Activated naive CD8-positive, alpha-beta T cell treated with anti-CD3 and anti-CD28 coated beads, Interleukin-2, amount 50 U/mL, for 24 hours (primary cell): ENCODE measurements at regions not wholly inside any gene's neighbourhood (a gene's known extent, or its start where the extent isn't known, plus 50 kb on each side); places are given as distances from the start of the nearest gene placed in this dataset.
"Not testable (repeated sequence)": the region's sequence is repeated elsewhere in the genome, so short reads cannot be mapped to it uniquely, and the experiment has no call there.

ENCODE experiments used
- ATAC-seq: fragments of 150-1000 bp; cut with Tn5 transposase; one replicate; pipeline ENCODE4 v1.10.0; 2021
- DNase-seq: peaks from one replicate; pipeline ENCODE4 v3.0.0; 2021
- H3K27ac Mint-ChIP-seq: one replicate; pipeline ENCODE4 v1.8.0; 2021; ENCODE audit warnings: mild to moderate bottlenecking, mixed read lengths
- H3K27me3 Mint-ChIP-seq: one replicate; pipeline ENCODE4 v1.8.0; 2021; ENCODE audit warnings: mixed read lengths
- H3K36me3 Mint-ChIP-seq: one replicate; pipeline ENCODE4 v1.8.0; 2021; ENCODE audit warnings: low read depth, mixed read lengths
- H3K4me1 Mint-ChIP-seq: one replicate; pipeline ENCODE4 v1.8.0; 2021; ENCODE audit warnings: mixed read lengths
- H3K4me3 Mint-ChIP-seq: one replicate; pipeline ENCODE4 v1.8.0; 2021; ENCODE audit warnings: mild to moderate bottlenecking, moderate library complexity, mixed read lengths
- H3K9me3 Mint-ChIP-seq: one replicate; pipeline ENCODE4 v1.8.0; 2021; ENCODE audit warnings: mixed read lengths

DNA sequence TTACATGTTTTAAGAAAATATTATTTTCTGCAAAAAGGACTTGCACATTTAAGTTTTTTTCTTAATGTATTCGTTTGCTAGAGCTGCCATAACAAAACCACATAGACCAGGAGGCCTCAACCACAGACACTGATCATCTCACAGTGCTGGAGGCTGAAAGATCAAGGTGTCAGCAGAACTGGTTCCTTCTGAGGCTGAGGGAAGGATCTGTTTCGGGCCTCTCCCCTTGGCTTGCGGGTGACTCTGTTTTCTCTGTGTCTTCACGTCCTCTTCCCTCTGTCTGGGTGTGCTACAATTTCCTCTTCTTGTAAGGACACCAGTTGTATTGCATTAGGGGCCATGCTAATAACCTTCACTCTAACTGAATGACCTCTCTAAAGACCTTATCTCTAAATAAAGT is 364.2 kb downstream of the IRS2 start:
- DNase-seq (no peak), ATAC-seq (no peak)
- H3K4me3 Mint-ChIP-seq = no peak overlapping the region
- peaks cover 6% of the 10 kb centered on the region for H3K27me3 Mint-ChIP-seq
- H3K36me3 Mint-ChIP-seq = no peaks in the 10 kb centered on the region
- H3K4me1 Mint-ChIP-seq = peaks cover 2% of the 10 kb centered on the region
- H3K9me3 Mint-ChIP-seq = no peaks in the 10 kb centered on the region
- H3K27ac Mint-ChIP-seq = no peak overlapping the region

DNA sequence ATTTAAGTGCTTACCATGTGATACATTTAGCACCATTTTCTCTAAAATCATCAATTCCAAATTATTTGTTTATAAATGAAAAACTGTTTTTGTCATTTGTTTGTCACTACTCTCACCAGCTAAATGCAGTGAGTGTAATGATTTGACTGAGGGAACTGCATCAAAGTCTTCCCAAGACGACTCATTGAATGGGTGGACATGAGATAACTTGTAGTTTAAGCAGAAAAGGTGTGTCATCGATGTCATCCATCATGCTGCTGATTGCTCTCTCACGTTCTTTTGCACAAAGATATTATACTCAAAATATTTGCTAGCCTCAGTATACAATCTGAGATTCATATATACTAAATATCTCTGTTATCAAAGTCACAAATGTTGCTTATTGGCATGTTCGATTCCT is 366.5 kb downstream of the IRS2 start:
- Mint-ChIP-seq H3K27ac (no peak overlapping the region), H3K27me3 (peaks cover 7% of the 10 kb centered on the region), H3K36me3 (no peaks in the 10 kb centered on the region), H3K4me3 (no peak overlapping the region), H3K9me3 (no peaks in the 10 kb centered on the region), H3K4me1 (no peaks in the 10 kb centered on the region)
- no peak for DNase-seq
- no peak for ATAC-seq

DNA sequence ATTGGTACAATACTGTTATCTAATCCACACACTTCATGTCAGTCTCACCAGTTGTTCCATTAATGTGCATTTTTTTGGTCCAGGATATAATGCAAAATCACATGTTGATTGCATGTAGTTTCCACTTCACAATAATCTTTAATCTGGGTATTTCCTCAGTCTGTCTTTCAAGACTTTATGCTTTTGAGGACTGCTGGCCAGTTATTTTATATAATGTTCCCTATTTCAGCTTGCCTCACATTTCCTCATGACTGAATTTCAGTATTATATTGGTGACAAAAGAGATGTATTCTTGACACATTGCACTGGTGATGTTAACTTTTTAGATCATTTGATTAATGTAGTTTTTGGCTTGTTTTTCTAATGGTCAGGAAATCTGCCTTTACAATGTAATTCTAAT is 368.3 kb downstream of the IRS2 start:
- Mint-ChIP-seq H3K27ac (no peak overlapping the region), H3K27me3 (peaks cover 9% of the 10 kb centered on the region)

DNA sequence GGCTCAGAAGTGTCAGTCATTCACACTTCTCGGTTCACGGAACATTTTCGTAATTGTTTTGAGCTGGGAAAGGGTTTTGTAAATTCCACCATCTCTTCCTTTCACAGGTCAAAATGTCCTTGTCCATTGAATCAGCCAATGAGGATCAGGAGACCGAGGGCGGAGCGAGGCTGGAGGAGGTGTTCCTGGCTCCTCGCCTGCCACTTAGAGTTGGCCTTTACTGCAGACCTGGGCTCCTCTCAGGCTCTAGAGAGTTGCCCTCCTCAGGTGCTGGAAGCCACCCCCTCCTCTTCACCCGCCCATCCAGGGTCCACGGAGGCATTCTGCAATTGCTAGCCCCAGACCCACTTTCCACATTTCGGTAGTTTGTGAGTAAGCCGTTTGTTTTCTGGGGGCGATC is 370.4 kb downstream of the IRS2 start:
- no peak for ATAC-seq
- no peaks in the 10 kb centered on the region for H3K4me1 Mint-ChIP-seq
- no peak for DNase-seq
- H3K36me3 Mint-ChIP-seq = no peaks in the 10 kb centered on the region
- peaks cover 8% of the 10 kb centered on the region for H3K27me3 Mint-ChIP-seq
- H3K4me3 Mint-ChIP-seq = no peak overlapping the region
- no peaks in the 10 kb centered on the region for H3K9me3 Mint-ChIP-seq
- no peak overlapping the region for H3K27ac Mint-ChIP-seq

More for the DNA sequence above, 368.3 kb downstream of the IRS2 start:
- H3K9me3 Mint-ChIP-seq = no peaks in the 10 kb centered on the region
- ATAC-seq (no peak), DNase-seq (no peak)
- no peaks in the 10 kb centered on the region for H3K36me3 Mint-ChIP-seq
- no peaks in the 10 kb centered on the region for H3K4me1 Mint-ChIP-seq
- no peak overlapping the region for H3K4me3 Mint-ChIP-seq

DNA sequence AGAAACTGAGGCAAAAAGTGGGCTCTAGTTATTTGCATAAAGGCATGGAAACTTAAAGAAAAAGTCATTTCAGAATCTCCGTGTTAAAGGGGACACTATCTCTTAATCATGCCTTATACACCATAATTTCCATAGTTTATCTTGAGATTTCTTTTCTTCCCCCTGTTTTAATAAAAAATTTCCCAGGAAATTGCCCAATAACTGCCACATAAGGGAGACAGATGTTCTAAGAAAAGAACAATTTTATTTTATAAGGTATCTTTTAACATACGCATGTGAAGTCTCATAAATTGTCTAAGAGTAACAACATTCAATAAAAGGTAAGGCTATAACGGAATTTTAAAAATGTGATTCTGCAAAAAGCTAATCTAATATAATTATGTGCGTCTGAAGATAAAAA is 371.3 kb downstream of the IRS2 start:
- Mint-ChIP-seq H3K4me3 (no peak overlapping the region), H3K27ac (no peak overlapping the region), H3K4me1 (no peaks in the 10 kb centered on the region), H3K27me3 (peaks cover 8% of the 10 kb centered on the region), H3K36me3 (no peaks in the 10 kb centered on the region), H3K9me3 (no peaks in the 10 kb centered on the region)
- DNase-seq (no peak), ATAC-seq (no peak)

DNA sequence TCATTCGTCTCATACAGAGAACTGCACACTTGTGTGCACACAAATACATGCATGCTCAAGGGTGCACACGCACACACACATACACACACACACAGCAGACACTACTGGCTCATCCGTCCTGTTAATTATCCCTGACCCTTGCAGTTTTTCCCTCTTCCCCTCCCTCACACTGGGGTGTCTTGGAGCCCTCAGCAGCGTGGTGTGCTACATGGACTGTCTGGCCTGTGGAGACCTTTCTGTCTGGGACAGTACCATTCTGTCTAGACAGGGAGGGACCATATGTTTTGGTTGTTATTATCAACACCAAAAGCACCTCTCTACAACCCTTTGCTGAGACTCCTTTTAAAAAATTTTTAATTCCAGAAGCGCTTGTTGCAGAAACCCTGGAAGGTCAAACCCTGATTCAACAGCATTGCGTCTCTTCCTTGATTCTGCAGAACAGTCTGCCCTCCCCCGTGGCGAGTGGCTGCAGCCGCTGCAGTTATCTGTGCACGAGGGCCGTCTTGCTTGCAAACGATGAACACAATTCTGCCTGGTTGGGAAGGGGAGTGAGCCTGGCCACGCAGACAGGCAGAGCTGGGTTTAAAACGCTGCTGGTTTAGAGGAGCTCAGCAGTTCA is 374.0 kb downstream of the IRS2 start:
- no peaks in the 10 kb centered on the region for H3K4me1 Mint-ChIP-seq
- H3K4me3 Mint-ChIP-seq = no peak overlapping the region
- no peaks in the 10 kb centered on the region for H3K9me3 Mint-ChIP-seq
- ATAC-seq (no peak), DNase-seq (no peak)
- H3K27me3 Mint-ChIP-seq = peaks cover 12% of the 10 kb centered on the region
- no peaks in the 10 kb centered on the region for H3K36me3 Mint-ChIP-seq
- no peak overlapping the region for H3K27ac Mint-ChIP-seq

DNA sequence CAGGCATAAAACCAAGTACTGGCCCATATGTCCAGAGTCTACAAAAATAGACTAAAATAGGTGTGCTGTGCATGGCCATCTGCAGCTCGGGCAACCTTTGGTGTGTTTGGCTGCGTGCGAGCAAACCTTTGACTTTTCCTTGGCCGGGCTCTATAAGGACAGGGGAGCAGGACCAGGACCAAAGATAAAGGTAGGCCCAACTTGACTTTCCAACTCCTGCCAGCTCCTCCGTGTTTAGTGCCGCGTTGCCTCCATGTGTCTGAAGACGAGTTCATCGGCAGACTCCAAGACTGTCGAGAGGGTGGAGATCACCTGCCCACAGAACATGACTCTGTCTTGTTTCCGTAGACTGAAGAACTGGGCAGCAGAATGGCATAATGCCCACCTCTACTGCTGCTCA is 375.5 kb downstream of the IRS2 start:
- H3K4me1 Mint-ChIP-seq = no peaks in the 10 kb centered on the region
- peaks cover 9% of the 10 kb centered on the region for H3K27me3 Mint-ChIP-seq
- ATAC-seq (no peak), DNase-seq (no peak)
- no peak overlapping the region for H3K4me3 Mint-ChIP-seq
- no peaks in the 10 kb centered on the region for H3K9me3 Mint-ChIP-seq
- no peaks in the 10 kb centered on the region for H3K36me3 Mint-ChIP-seq
- H3K27ac Mint-ChIP-seq = no peak overlapping the region

DNA sequence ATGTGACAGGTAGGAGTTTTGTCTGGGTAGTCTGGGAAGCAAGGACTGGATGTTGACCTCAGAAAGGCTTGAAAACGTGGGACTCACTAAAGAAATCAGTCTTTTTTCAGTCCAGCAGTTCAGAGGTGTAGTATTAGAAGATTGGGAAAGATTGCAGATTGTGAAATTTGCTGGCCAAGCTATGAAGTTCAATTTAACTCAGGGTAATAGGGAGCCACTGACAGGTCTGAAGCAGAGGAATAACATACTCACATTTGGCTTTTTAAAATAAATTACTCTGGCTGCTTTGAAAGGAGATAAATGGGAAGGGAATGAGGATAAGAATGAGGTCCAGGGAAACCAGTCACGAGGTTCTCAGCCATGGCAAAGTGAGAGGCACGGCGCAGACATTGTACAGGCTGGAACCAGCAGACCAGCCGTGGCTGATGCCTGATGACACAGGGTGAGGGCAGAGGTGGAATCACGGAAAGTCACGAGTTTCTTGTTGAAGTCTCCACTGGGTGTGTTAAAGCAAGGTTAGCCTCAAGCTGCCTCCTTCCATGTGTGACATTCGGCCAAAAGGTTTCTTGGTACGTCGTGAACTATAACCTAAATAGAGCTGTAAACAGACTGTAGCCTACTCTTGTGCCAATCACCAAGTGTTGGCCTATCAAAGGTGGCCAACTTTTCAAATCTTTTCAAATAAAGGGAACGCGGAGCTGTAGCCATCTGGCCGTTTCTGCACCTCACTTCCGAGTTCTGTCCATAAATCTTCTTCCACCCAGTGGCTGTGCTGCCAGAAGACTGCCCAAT is 377.6 kb downstream of the IRS2 start:
- Mint-ChIP-seq H3K4me3 (no peak overlapping the region), H3K36me3 (no peaks in the 10 kb centered on the region), H3K27me3 (peaks cover 7% of the 10 kb centered on the region), H3K27ac (no peak overlapping the region), H3K4me1 (no peaks in the 10 kb centered on the region), H3K9me3 (no peaks in the 10 kb centered on the region)
- DNase-seq = no peak
- ATAC-seq = no peak

DNA sequence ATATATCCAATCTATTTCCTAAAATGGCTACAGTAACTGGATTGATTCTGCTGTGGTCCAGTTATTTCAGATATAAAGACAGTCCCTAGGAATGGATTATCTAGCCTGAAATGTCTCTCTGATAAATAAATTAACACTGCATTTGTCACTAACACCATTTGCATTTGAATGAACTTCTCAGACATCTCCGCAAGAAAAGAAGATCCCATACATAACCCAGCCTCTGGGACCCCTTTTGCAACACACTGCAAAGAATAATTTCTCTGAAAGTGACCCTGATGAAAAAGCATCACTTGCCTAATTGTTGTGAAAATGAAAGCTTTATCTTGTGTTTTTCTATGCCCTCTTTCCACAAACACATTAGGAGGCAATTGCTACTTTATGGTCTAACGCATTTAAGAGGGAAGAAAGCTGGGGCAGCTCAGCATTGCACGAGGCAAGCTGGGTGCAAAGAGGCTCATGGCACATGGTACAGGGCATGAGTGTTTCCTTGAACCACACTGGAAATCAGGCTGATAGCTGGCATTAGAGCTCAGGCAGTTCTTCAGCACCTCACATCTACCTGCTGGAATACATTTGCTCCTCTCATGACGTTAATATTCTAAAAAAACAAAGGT is 379.9 kb downstream of the IRS2 start:
- Mint-ChIP-seq H3K27me3 (peaks cover 7% of the 10 kb centered on the region), H3K9me3 (no peaks in the 10 kb centered on the region), H3K36me3 (no peaks in the 10 kb centered on the region), H3K27ac (no peak overlapping the region), H3K4me1 (no peaks in the 10 kb centered on the region), H3K4me3 (no peak overlapping the region)
- no peak for DNase-seq
- ATAC-seq = no peak

DNA sequence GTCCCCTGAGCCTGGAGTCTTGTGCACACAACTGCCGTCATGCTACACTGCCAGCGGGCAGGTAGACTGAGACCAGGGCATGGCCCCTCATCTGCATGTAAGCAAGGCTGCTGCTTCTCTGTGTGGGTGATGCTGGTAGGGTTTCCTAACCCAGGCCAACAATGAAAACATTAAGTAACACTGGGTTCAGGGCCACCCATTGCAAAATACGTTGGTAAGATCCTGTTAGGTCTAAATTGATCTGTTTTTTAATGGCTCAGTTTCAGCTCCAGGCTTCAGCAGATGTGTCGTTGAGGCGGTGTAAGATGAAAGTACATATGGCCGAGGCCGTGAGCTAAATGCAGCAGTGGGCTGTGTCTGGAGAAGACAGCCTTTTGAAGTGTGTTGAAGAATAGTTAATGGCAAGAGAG is 383.4 kb downstream of the IRS2 start:
- no peaks in the 10 kb centered on the region for H3K36me3 Mint-ChIP-seq
- ATAC-seq = no peak
- no peak overlapping the region for H3K27ac Mint-ChIP-seq
- DNase-seq = no peak
- H3K27me3 Mint-ChIP-seq = peaks cover 6% of the 10 kb centered on the region
- H3K9me3 Mint-ChIP-seq = no peaks in the 10 kb centered on the region
- no peak overlapping the region for H3K4me3 Mint-ChIP-seq
- H3K4me1 Mint-ChIP-seq = no peaks in the 10 kb centered on the region

DNA sequence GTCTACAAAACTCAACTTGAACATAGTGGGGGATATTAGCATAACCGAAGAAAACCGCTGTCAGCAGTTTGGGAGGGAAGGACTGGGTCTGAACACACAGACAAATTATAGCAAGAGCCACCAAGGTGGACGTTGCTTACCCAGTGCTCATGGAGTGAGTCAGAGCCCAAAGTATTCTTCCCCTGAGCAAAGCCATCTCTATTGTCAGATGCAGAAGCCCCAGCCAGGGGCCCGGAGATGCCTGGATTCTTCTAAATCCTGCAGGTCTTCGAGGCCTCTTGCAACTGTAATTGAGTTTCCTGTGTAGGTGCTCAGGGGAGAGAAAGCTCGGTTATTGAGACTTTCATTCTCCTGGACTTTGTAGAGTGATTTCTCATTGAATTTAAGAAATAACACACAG is 384.5 kb downstream of the IRS2 start:
- no peaks in the 10 kb centered on the region for H3K9me3 Mint-ChIP-seq

DNA sequence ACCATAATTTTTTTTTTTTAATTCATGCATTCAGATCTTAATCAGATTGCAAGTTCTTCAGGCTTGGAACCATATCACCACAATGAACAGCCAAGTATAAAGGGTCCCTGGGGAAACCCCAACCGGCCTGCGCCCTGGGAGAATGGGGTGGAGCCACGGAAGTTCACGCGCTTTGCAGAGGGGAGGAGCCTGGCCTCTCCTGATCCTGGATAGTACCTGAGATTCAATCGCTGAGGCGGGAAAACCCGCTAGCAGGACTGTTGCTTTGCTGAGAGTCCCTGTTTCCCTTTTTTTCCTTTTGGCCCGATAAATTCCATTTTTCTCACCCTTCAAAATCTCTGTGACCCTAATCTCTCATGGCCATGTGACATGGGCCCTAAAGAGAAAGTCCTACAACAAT is 385.1 kb downstream of the IRS2 start:
- H3K27me3 Mint-ChIP-seq = peaks cover 6% of the 10 kb centered on the region
- no peak for DNase-seq
- H3K36me3 Mint-ChIP-seq = no peaks in the 10 kb centered on the region
- no peak for ATAC-seq
- H3K4me1 Mint-ChIP-seq = no peaks in the 10 kb centered on the region
- H3K27ac Mint-ChIP-seq = no peak overlapping the region
- H3K9me3 Mint-ChIP-seq = no peaks in the 10 kb centered on the region
- H3K4me3 Mint-ChIP-seq = no peak overlapping the region

More for the DNA sequence above, 384.5 kb downstream of the IRS2 start:
- DNase-seq (no peak), ATAC-seq (no peak)
- Mint-ChIP-seq H3K27ac (no peak overlapping the region), H3K27me3 (peaks cover 6% of the 10 kb centered on the region), H3K36me3 (no peaks in the 10 kb centered on the region), H3K4me3 (no peak overlapping the region), H3K4me1 (no peaks in the 10 kb centered on the region)

DNA sequence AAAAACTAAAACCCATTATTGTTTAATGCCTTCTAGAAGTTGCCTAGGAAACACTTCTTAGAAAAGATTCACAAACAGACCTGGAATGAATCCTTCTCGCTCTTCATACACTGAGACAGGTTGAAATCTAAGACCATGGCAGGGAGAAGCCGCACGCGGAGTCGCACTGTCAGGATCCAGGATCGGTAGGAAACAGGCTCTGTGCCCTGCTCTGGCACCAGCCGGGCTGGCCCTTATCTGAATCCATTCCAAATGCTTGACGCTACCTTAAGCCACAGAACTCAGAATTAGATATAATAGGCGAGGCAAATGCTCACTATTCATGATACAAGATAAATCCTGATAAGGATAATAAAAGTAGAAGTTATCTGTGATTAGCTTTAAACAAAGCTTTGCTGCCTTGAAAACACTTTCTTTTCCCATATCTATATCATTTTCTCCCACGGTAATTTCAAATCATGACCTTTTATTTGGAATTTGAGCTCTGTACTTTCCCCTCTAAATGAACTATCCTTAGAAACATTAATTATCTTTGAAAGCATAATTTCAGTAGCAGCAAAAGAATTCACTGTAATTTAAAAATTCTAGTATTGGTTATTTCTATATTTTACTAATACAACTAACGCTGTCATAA is 385.6 kb downstream of the IRS2 start:
- no peaks in the 10 kb centered on the region for H3K4me1 Mint-ChIP-seq
- no peaks in the 10 kb centered on the region for H3K36me3 Mint-ChIP-seq
- ATAC-seq (no peak), DNase-seq (no peak)
- H3K4me3 Mint-ChIP-seq = no peak overlapping the region
- H3K27ac Mint-ChIP-seq = no peak overlapping the region
- peaks cover 6% of the 10 kb centered on the region for H3K27me3 Mint-ChIP-seq
- no peaks in the 10 kb centered on the region for H3K9me3 Mint-ChIP-seq

DNA sequence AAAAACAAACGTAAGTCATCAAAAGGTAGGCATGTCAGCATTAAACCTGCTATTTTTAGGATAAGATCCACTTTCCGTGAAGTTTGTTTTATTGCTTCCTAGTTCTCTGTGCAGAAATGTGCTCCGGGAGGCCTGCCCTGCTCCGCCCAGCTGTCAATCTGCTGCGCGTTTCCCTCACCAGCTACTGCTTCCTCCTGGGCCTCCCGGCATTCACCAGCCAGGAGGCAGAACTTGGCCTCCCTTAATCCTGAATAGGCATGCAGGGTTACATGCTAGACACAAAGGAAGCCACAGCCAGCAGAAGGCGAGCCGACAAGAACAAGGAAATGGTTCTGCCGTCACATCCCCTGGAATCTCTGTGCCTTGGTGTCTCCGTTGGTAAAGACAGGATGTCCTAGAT is 386.2 kb downstream of the IRS2 start:
- Mint-ChIP-seq H3K9me3 (no peaks in the 10 kb centered on the region), H3K4me3 (no peak overlapping the region), H3K36me3 (no peaks in the 10 kb centered on the region), H3K4me1 (no peaks in the 10 kb centered on the region), H3K27ac (no peak overlapping the region), H3K27me3 (peaks cover 6% of the 10 kb centered on the region)
- DNase-seq (no peak), ATAC-seq (no peak)

DNA sequence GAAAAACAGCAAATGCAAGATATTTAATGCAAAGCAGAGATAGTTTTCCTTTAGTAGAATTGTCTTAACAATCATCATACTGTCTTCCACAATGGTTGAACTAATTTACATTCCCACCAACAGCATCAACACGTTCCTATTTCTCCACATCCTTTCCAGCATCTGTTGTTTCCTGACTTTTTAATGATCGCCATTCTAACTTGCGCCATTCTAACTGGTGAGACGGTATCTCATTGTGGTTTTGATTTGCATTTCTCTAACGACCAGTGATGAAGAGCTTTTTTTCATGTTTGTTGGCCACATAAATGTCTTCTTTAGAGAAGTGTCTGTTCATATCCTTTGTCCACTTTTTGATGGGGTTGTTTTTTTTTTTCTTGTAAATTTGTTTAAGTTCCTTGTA is 388.3 kb downstream of the IRS2 start:
- H3K27ac Mint-ChIP-seq, H3K27me3 Mint-ChIP-seq, H3K9me3 Mint-ChIP-seq, ATAC-seq, H3K36me3 Mint-ChIP-seq, H3K4me3 Mint-ChIP-seq, DNase-seq, H3K4me1 Mint-ChIP-seq: not testable (repeated sequence)
